SK-N-MC (cell line): ENCODE measurements at regions not wholly inside any gene's neighbourhood (a gene's known extent, or its start where the extent isn't known, plus 50 kb on each side); places are given as distances from the start of the nearest gene placed in this dataset.

ENCODE experiments used
- DNase-seq: peaks from one replicate; pipeline ENCODE4 v3.0.0-alpha.2; 2011; ENCODE audit warnings: low read depth, low spot score
- H3K27ac ChIP-seq: fragments of 200-600 bp; sonication (generic); 2 replicates; pipeline ENCODE4 v1.5.1; 2016; ENCODE audit warnings: mixed run types
- H3K36me3 ChIP-seq: fragments of 200-600 bp; sonication (generic); 2 replicates; pipeline ENCODE4 v1.6.1; 2017; ENCODE audit warnings: antibody characterized with exemption, low read length, mixed read lengths; ENCODE audit not compliant: insufficient read depth
- H3K4me3 ChIP-seq: fragments of 200-600 bp; sonication (generic); 2 replicates; pipeline ENCODE4 v1.5.1; 2016
- H3K9ac ChIP-seq: fragments of 200-600 bp; sonication (generic); 2 replicates; pipeline ENCODE4 v1.8.0; 2017; ENCODE audit warnings: mixed run types, mixed read lengths; ENCODE audit not compliant: insufficient read length
- H3K9me3 ChIP-seq: fragments of 200-600 bp; sonication (generic); 2 replicates; pipeline ENCODE4 v1.6.1; 2017; ENCODE audit warnings: low read depth, mild to moderate bottlenecking, antibody characterized with exemption, low read length, moderate library complexity, mixed read lengths
- EZH2 ChIP-seq: fragments of 200-600 bp; sonication (generic); IDR thresholded peaks from one replicate; pipeline ENCODE4 v1.6.1; 2017; ENCODE audit warnings: antibody characterized with exemption
- FOXP2 ChIP-seq: optimal IDR thresholded peaks from 2 replicates; pipeline ENCODE3; 2011; ENCODE audit warnings: mild to moderate bottlenecking, moderate library complexity; ENCODE audit not compliant: insufficient read depth; ENCODE audit errors: extremely low read length, control extremely low read depth
- POLR2AphosphoS5 ChIP-seq: IDR thresholded peaks from 2 replicates; pipeline ENCODE4 v1.6.1; 2012; ENCODE audit warnings: mild to moderate bottlenecking, low read depth, low read length, borderline replicate concordance

GRCh38 chr2:200129721-200130462, 174.5 kb downstream of the MAIP1 start:
- Histone ChIP-seq H3K36me3 (no peaks in the 10 kb centered on the region), H3K27ac (no peak overlapping the region), H3K9ac (no peak overlapping the region), H3K9me3 (no peaks in the 10 kb centered on the region), H3K4me3 (no peak overlapping the region)
- DNase-seq, result no peak
- no peak for TF ChIP-seq EZH2
- TF ChIP-seq FOXP2, result no peak

GRCh38 chr2:200130762-200131166, 175.4 kb downstream of the MAIP1 start:
- no peak for DNase-seq
- H3K4me3 ChIP-seq, result no peak overlapping the region
- H3K9ac ChIP-seq, result no peak overlapping the region
- H3K36me3 ChIP-seq, result no peaks in the 10 kb centered on the region
- no peak for TF ChIP-seq FOXP2
- no peaks in the 10 kb centered on the region for H3K9me3 ChIP-seq
- no peak overlapping the region for H3K27ac ChIP-seq

- no peaks in the 10 kb centered on the region for H3K9me3 ChIP-seq
- DNase-seq, result no peak
- TF ChIP-seq POLR2AphosphoS5 (no peak), FOXP2 (no peak), EZH2 (no peak)
- H3K36me3 ChIP-seq, result no peaks in the 10 kb centered on the region
- no peak overlapping the region for H3K9ac ChIP-seq
- no peak overlapping the region for H3K4me3 ChIP-seq
- no peak overlapping the region for H3K27ac ChIP-seq
These were observed 175.2 kb upstream of the SPATS2L start for GRCh38 chr2:200131307-200131706.

GRCh38 chr2:200135082-200135481, 171.4 kb upstream of the SPATS2L start:
- H3K9me3 ChIP-seq, result no peaks in the 10 kb centered on the region
- H3K4me3 ChIP-seq, result no peak overlapping the region
- no peaks in the 10 kb centered on the region for H3K36me3 ChIP-seq
- H3K9ac ChIP-seq, result no peak overlapping the region
- no peak for TF ChIP-seq POLR2AphosphoS5
- TF ChIP-seq FOXP2, result no peak
- TF ChIP-seq EZH2, result no peak
- H3K27ac ChIP-seq, result no peak overlapping the region
- no peak for DNase-seq

GRCh38 chr2:200136655-200137054, 169.8 kb upstream of the SPATS2L start:
- no peak overlapping the region for H3K9ac ChIP-seq
- H3K4me3 ChIP-seq, result no peak overlapping the region
- no peak for DNase-seq
- H3K27ac ChIP-seq, result no peak overlapping the region
- no peaks in the 10 kb centered on the region for H3K9me3 ChIP-seq
- TF ChIP-seq EZH2 (no peak), POLR2AphosphoS5 (no peak), FOXP2 (no peak)
- H3K36me3 ChIP-seq, result no peaks in the 10 kb centered on the region

GRCh38 chr2:200137271-200137670, 169.2 kb upstream of the SPATS2L start:
- TF ChIP-seq EZH2, result no peak
- no peak for TF ChIP-seq FOXP2
- no peak for TF ChIP-seq POLR2AphosphoS5
- no peak overlapping the region for H3K27ac ChIP-seq
- H3K9ac ChIP-seq, result no peak overlapping the region
- DNase-seq, result no peak
- H3K36me3 ChIP-seq, result no peaks in the 10 kb centered on the region
- no peaks in the 10 kb centered on the region for H3K9me3 ChIP-seq
- H3K4me3 ChIP-seq, result no peak overlapping the region

- Histone ChIP-seq H3K27ac (no peak overlapping the region), H3K4me3 (no peak overlapping the region), H3K9me3 (no peaks in the 10 kb centered on the region), H3K9ac (no peak overlapping the region), H3K36me3 (no peaks in the 10 kb centered on the region)
- TF ChIP-seq FOXP2 (no peak), EZH2 (no peak), POLR2AphosphoS5 (no peak)
- DNase-seq, result no peak
These were observed 168.8 kb upstream of the SPATS2L start for GRCh38 chr2:200137691-200138090.

GRCh38 chr2:200138391-200139124, 167.9 kb upstream of the SPATS2L start:
- DNase-seq, result no peak
- TF ChIP-seq EZH2 (no peak), POLR2AphosphoS5 (no peak), FOXP2 (no peak)
- Histone ChIP-seq H3K27ac (no peak overlapping the region), H3K4me3 (no peak overlapping the region), H3K9me3 (no peaks in the 10 kb centered on the region), H3K9ac (no peak overlapping the region), H3K36me3 (no peaks in the 10 kb centered on the region)

- TF ChIP-seq POLR2AphosphoS5, result no peak
- TF ChIP-seq FOXP2, result no peak
- no peak for TF ChIP-seq EZH2
- no peak for DNase-seq
- Histone ChIP-seq H3K9me3 (no peaks in the 10 kb centered on the region), H3K4me3 (no peak overlapping the region), H3K27ac (no peak overlapping the region), H3K9ac (no peak overlapping the region), H3K36me3 (no peaks in the 10 kb centered on the region)
These were observed 161.9 kb upstream of the SPATS2L start for GRCh38 chr2:200144571-200144970.
